ENCODE measurements at regions not wholly inside any gene's neighbourhood (a gene's known extent, or its start where the extent isn't known, plus 50 kb on each side); places are given as distances from the start of the nearest gene placed in this dataset.

DNA sequence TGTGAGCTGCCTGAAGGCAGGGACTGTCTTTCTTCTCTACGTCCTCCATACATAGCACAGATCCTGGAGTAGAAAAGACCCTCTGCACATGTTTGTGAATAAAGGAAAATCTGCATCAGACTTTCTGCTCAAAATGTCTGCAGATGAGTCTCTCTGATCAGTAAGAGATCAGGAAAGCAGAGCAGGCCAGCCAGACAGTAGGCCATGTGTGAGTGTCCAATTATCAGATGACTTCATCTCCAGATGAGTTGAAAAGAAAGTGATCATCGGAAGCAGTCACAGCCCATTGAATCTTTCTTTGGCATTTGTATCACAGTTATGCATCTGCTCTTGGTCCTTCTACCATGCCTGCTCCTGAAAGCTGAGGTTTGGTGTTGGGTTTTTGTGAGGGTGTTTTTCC, 298.7 kb upstream of the NCAM1 start:
- Histone ChIP-seq H3K4me3 (ENCODE audit: low read depth, low read length) (no peak overlapping the region), H3K4me1 (no peaks in the 10 kb centered on the region)
- TF ChIP-seq, protein P1, sequence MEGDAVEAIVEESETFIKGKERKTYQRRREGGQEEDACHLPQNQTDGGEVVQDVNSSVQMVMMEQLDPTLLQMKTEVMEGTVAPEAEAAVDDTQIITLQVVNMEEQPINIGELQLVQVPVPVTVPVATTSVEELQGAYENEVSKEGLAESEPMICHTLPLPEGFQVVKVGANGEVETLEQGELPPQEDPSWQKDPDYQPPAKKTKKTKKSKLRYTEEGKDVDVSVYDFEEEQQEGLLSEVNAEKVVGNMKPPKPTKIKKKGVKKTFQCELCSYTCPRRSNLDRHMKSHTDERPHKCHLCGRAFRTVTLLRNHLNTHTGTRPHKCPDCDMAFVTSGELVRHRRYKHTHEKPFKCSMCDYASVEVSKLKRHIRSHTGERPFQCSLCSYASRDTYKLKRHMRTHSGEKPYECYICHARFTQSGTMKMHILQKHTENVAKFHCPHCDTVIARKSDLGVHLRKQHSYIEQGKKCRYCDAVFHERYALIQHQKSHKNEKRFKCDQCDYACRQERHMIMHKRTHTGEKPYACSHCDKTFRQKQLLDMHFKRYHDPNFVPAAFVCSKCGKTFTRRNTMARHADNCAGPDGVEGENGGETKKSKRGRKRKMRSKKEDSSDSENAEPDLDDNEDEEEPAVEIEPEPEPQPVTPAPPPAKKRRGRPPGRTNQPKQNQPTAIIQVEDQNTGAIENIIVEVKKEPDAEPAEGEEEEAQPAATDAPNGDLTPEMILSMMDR (IDR thresholded peaks at IDR 0.05) = no peak

DNA sequence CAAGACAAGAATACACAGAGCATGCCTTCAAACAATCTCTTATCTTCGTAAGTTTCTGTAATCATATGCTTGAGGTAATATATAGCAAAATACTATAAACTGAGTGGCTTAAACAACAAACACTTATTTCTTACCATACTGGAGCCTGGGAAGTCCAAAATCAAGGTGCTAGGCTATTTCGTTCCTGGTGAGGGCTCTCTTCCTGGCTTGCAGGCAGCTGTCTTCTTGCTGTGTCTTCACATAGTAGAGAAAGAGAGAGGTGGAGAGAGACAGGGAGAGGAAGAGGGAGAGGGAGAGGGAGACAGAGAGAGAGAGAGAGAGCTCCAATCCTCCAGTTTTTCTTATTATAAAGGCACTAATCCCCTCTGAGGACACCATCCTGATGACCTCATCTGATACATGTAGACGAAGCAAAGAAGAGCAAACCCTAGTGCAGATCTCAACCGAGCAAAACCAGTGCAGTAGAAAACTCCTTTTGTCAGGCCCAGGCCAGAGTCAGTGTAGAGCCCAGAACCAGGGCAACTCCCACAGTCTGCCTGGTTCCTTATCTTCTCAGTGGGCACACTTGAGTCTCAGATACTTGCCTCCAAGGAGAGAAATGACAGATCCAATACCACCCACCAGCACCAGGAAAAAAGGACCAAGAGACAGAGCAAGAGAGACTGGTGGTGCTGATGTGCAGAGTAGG, 297.1 kb upstream of the NCAM1 start:
- no peak overlapping the region for H3K9ac ChIP-seq
- no peak overlapping the region for H3K4me2 ChIP-seq (ENCODE audit: low read length)
- H2AFZ ChIP-seq = no peak overlapping the region
- no peaks in the 10 kb centered on the region for H3K27me3 ChIP-seq (ENCODE audit: control insufficient read depth, insufficient read depth, low read length)
- no peaks in the 10 kb centered on the region for H3K4me1 ChIP-seq
- H3K27ac ChIP-seq = no peak overlapping the region
- no peak overlapping the region for H3K4me3 ChIP-seq (ENCODE audit: low read depth, low read length)
- H3K9me3 ChIP-seq (ENCODE audit: control insufficient read depth, low read length) = no peaks in the 10 kb centered on the region
- no peaks in the 10 kb centered on the region for H3K79me2 ChIP-seq
- TF ChIP-seq, protein P1 (IDR thresholded peaks at IDR 0.05) = no peak
- no peaks in the 10 kb centered on the region for H3K36me3 ChIP-seq (ENCODE audit: control insufficient read depth, insufficient read depth, low read length)

More for the DNA sequence above, 298.7 kb upstream of the NCAM1 start:
- H3K79me2 ChIP-seq = no peaks in the 10 kb centered on the region
- H3K9ac ChIP-seq = no peak overlapping the region
- H3K27ac ChIP-seq = no peak overlapping the region
- H3K9me3 ChIP-seq (ENCODE audit: control insufficient read depth, low read length) = no peaks in the 10 kb centered on the region
- no peak overlapping the region for H3K4me2 ChIP-seq (ENCODE audit: low read length)
- H3K27me3 ChIP-seq (ENCODE audit: control insufficient read depth, insufficient read depth, low read length) = no peaks in the 10 kb centered on the region
- no peak overlapping the region for H2AFZ ChIP-seq
- no peaks in the 10 kb centered on the region for H3K36me3 ChIP-seq (ENCODE audit: control insufficient read depth, insufficient read depth, low read length)

DNA sequence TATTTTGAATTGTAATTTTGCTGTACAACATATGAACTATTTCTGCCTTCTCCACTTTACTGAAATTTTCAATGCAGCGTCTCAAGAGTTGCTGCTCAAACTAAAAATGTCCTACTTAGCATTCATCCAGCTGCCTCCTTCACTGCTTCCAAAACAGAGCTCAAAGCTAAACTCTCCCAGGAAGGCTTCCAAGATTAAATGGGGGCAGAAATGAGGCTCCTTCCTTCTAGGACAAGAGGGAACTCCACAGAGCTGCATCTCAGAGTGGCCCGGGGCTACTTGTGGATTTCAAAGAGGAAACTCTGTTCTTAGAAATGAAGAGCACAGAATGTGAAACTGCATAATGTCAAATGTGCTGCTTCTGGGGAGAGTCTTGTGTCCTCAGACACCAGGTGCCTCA, 295.9 kb upstream of the NCAM1 start:
- H3K9me3 ChIP-seq (ENCODE audit: control insufficient read depth, low read length) = no peaks in the 10 kb centered on the region
- H3K27ac ChIP-seq = no peak overlapping the region
- TF ChIP-seq, protein P1 (IDR thresholded peaks at IDR 0.05) = no peak
- no peaks in the 10 kb centered on the region for H3K4me1 ChIP-seq
- no peaks in the 10 kb centered on the region for H3K36me3 ChIP-seq (ENCODE audit: control insufficient read depth, insufficient read depth, low read length)
- H3K9ac ChIP-seq = no peak overlapping the region
- H3K4me3 ChIP-seq (ENCODE audit: low read depth, low read length) = no peak overlapping the region
- no peaks in the 10 kb centered on the region for H3K27me3 ChIP-seq (ENCODE audit: control insufficient read depth, insufficient read depth, low read length)
- H3K79me2 ChIP-seq = no peaks in the 10 kb centered on the region
- H2AFZ ChIP-seq = no peak overlapping the region
- no peak overlapping the region for H3K4me2 ChIP-seq (ENCODE audit: low read length)

DNA sequence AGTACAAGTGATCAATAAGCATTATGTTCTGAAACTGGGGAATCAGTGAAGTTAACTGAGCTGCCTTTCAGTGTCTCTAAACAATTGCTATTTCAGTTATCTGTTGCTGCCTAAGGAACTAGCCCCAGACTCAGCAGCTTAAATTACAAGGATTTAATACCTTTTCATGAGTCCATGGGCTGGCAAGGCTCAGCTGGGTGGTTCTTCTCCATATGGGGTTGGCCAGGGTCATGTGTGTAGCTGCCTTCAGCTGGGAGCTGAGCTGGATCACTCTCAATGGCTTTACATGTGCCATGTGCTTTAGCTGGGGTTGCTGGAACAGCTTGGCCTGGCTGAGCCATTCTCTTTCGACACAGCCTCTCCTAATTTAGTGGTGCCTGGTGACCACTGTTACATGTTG, 295.0 kb upstream of the NCAM1 start:
- H3K36me3 ChIP-seq (ENCODE audit: control insufficient read depth, insufficient read depth, low read length) = no peaks in the 10 kb centered on the region

More for the DNA sequence above, 295.0 kb upstream of the NCAM1 start:
- Histone ChIP-seq H3K4me1 (no peaks in the 10 kb centered on the region), H3K9ac (no peak overlapping the region), H3K4me3 (ENCODE audit: low read depth, low read length) (no peak overlapping the region), H3K4me2 (ENCODE audit: low read length) (no peak overlapping the region), H3K79me2 (no peaks in the 10 kb centered on the region), H2AFZ (no peak overlapping the region), H3K27ac (no peak overlapping the region), H3K9me3 (ENCODE audit: control insufficient read depth, low read length) (no peaks in the 10 kb centered on the region), H3K27me3 (ENCODE audit: control insufficient read depth, insufficient read depth, low read length) (no peaks in the 10 kb centered on the region)
- TF ChIP-seq, protein P1 (IDR thresholded peaks at IDR 0.05) = no peak
